GM21619 (cell line): ENCODE measurements at regions not wholly inside any gene's neighbourhood (a gene's known extent, or its start where the extent isn't known, plus 50 kb on each side); places are given as distances from the start of the nearest gene placed in this dataset.
"Not testable (repeated sequence)": the region's sequence is repeated elsewhere in the genome, so short reads cannot be mapped to it uniquely, and the experiment has no call there.

Experiments used
- ATAC-seq: cut with Tn5 transposase; IDR thresholded peaks from one replicate; pipeline ENCODE4 v1.9.1; 2021; ENCODE audit not compliant: unreplicated experiment

GRCh38 chr5:100641833-100642232 lies 106.7 kb downstream of the FAM174A start:
- ATAC-seq, result no peak

- ATAC-seq, result no peak
Measured at GRCh38 chr5:100643473-100643872, 108.3 kb downstream of the FAM174A start.

- no peak for ATAC-seq
Measured at GRCh38 chr5:100644185-100644584, 109.0 kb downstream of the FAM174A start.

- ATAC-seq, result no peak
Measured at GRCh38 chr5:100644776-100645175, 109.6 kb downstream of the FAM174A start.

- no peak for ATAC-seq
Measured at GRCh38 chr5:100646011-100646410, 110.8 kb downstream of the FAM174A start.

GRCh38 chr5:100646691-100647090 lies 111.5 kb downstream of the FAM174A start:
- ATAC-seq, result no peak

- peak; percentile 53 for ATAC-seq
Measured at GRCh38 chr5:100647461-100648230, 112.5 kb downstream of the FAM174A start.

GRCh38 chr5:100654895-100655294 lies 119.7 kb downstream of the FAM174A start:
- no peak for ATAC-seq

GRCh38 chr5:100656771-100657170 lies 121.6 kb downstream of the FAM174A start:
- not testable (repeated sequence) for ATAC-seq

- ATAC-seq, result no peak
Measured at GRCh38 chr5:100659080-100659795, 124.1 kb downstream of the FAM174A start.

GRCh38 chr5:100664140-100664539 lies 129.0 kb downstream of the FAM174A start:
- no peak for ATAC-seq

GRCh38 chr5:100667161-100667630 lies 132.0 kb downstream of the FAM174A start:
- ATAC-seq, result peak; percentile 75

GRCh38 chr5:100668511-100668910 lies 133.3 kb downstream of the FAM174A start:
- ATAC-seq, result no peak

- no peak for ATAC-seq
Measured at GRCh38 chr5:100676817-100677631, 141.8 kb downstream of the FAM174A start.

GRCh38 chr5:100682625-100683024 lies 147.5 kb downstream of the FAM174A start:
- ATAC-seq, result no peak

GRCh38 chr5:100683881-100684280 lies 148.7 kb downstream of the FAM174A start:
- no peak for ATAC-seq

- ATAC-seq, result not testable (repeated sequence)
Measured at GRCh38 chr5:100685122-100685521, 149.9 kb downstream of the FAM174A start.

GRCh38 chr5:100688834-100689233 lies 153.7 kb downstream of the FAM174A start:
- not testable (repeated sequence) for ATAC-seq

GRCh38 chr5:100690036-100690560 lies 154.9 kb downstream of the FAM174A start:
- no peak for ATAC-seq

GRCh38 chr5:100691085-100691484 lies 155.9 kb downstream of the FAM174A start:
- no peak for ATAC-seq

- no peak for ATAC-seq
Measured at GRCh38 chr5:100691548-100691947, 156.4 kb downstream of the FAM174A start.
